GM12872 (cell line): ENCODE measurements at regions not wholly inside any gene's neighbourhood (a gene's known extent, or its start where the extent isn't known, plus 50 kb on each side); places are given as distances from the start of the nearest gene placed in this dataset.

ENCODE experiments used
- CTCF ChIP-seq: IDR thresholded peaks from 3 replicates; pipeline ENCODE4 v1.5.1; 2011; ENCODE audit warnings: low read depth, mild to moderate bottlenecking, low read length, moderate library complexity; ENCODE audit not compliant: insufficient read depth

DNA sequence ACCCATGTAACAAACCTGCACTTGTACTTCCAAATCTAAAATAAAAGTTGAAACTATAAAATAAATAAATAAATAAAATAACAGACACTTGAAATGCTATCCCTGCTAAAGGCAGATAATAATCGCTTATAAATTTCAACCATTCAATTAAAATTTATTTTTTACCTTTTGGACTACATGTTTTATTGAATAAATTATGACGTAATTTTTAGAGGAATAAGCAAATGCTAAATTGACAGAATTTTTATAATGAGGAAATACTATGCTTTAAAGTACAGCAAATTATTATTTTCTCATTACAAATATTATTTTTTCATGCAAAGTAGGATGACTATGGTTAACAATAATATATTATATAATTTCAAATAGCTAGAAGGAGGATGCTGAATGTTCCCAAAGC, 658.6 kb upstream of the LMO3 start:
- TF ChIP-seq CTCF, result no peak

GRCh38 chr12:17239874-17240273, 633.9 kb upstream of the LMO3 start:
- no peak for TF ChIP-seq CTCF

GRCh38 chr12:17235996-17236395, 630.0 kb upstream of the LMO3 start:
- TF ChIP-seq CTCF, result no peak

GRCh38 chr12:17215759-17216570, 610.0 kb upstream of the LMO3 start:
- no peak; the same call in 2 of the 3 replicates for TF ChIP-seq CTCF

DNA sequence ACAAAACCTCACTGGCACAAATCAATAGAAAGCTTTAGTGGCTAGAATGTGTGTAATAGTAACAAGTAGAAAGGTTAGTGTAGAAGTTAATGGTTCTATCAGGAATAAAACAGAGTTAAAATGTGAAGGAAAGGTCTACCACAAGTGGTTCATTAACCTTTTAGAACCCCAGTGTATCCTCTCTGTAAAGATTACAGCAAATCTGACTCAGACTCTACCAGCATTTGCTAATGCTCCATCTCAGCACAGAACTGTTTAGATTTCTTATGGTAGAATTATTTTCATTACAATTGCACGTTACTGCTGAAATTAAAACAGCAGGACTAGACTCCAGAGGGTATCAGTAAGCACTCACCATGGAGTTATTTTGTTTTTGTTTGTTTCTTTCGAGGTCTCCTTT, 609.0 kb upstream of the LMO3 start:
- TF ChIP-seq CTCF, result no peak

DNA sequence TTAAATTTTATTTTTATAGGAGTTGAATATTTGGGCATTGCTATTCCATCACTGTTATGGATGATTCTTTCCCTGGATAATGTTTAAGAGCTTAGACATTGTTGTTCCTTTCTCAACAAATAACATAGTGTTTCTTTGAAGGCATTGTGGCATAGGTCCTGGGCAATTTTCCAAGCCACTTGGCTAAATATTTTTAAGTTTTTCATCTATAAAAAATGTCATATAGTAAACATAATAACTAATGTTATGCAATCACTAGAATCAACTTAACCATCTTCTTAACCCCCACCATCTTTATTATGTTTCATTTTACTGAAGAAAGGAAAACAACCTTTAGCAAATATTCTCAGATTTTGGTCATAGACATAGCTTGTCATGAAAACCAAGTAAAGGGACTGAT, 600.6 kb upstream of the LMO3 start:
- TF ChIP-seq CTCF, result no peak

DNA sequence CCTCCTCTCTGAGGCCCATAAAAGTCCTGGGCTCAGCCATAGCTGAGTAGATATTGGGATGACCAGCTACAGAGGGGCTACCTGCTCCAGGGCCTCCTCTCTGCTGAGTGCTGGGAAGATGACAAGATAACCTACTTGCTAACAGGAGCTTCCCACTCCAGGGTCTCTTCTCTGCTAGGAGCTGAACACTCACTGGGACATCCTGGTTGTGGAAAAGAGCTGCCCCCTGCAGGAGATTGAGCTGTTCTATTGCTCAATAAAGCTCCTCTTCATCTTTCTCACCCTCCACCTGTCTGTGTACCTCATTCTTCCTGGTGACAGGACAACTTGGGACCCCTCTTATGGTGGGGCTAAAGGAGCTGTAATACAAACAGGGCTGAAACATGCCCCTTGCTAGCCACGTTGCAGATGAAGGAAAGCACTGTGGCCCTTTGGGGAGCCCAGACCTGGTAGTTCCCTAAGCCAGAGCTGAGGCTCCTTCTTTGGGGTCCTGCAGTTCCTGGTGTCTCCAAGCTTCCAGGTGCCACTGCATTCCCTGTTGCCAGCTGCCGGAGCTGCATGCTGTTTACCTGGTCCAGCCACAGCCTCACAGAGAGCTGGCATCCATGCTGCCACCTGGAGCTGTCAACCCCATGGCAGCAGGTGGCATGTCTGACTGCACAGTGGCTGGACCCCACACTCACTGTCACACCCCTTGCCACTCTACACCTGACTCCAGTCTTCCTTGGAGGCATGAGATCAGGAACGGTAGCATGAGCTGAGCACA, 598.5 kb upstream of the LMO3 start:
- no peak for TF ChIP-seq CTCF
